ENCODE measurements at regions not wholly inside any gene's neighbourhood (a gene's known extent, or its start where the extent isn't known, plus 50 kb on each side); places are given as distances from the start of the nearest gene placed in this dataset.

DNA sequence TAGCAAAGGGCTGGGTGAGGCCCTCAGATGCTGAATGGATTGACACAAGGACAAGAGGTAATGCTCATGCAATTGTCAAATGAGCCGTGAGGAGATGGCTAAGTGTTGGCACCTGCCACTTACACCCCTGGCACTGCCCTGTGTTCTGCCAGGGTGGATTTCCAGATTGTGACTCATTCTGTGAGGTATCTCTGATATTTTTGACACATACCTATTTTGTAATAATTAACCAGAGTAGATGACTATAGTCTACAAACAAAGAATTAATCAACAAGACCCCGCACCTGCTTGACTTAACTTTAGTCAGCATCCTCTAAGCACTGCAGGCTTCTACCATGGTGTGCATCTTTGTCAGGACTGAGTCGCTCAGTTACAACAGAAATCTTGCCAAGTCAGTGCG lies 200.8 kb downstream of the DIRAS2 start (continued):
- TF ChIP-seq, protein P1, sequence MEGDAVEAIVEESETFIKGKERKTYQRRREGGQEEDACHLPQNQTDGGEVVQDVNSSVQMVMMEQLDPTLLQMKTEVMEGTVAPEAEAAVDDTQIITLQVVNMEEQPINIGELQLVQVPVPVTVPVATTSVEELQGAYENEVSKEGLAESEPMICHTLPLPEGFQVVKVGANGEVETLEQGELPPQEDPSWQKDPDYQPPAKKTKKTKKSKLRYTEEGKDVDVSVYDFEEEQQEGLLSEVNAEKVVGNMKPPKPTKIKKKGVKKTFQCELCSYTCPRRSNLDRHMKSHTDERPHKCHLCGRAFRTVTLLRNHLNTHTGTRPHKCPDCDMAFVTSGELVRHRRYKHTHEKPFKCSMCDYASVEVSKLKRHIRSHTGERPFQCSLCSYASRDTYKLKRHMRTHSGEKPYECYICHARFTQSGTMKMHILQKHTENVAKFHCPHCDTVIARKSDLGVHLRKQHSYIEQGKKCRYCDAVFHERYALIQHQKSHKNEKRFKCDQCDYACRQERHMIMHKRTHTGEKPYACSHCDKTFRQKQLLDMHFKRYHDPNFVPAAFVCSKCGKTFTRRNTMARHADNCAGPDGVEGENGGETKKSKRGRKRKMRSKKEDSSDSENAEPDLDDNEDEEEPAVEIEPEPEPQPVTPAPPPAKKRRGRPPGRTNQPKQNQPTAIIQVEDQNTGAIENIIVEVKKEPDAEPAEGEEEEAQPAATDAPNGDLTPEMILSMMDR (IDR thresholded peaks at IDR 0.05; ENCODE audit: control extremely low read depth in 1 of 3, insufficient read depth in 1 of 3, low read depth in 1 of 3, low read length in 3 of 3): no peak
- no peak for TF ChIP-seq RXRA (IDR thresholded peaks at IDR 0.05; ENCODE audit: insufficient read depth, low read depth, low read length)

All from H1 (cell line).